GM23248 (cell line): ENCODE measurements at regions not wholly inside any gene's neighbourhood (a gene's known extent, or its start where the extent isn't known, plus 50 kb on each side); places are given as distances from the start of the nearest gene placed in this dataset.
"Not testable (repeated sequence)": the region's sequence is repeated elsewhere in the genome, so short reads cannot be mapped to it uniquely, and the experiment has no call there.

ENCODE experiments used
- EZH2 ChIP-seq: fragments of 200-600 bp; sonication (generic); IDR thresholded peaks from 2 replicates; pipeline ENCODE4 v1.6.1; 2018; ENCODE audit warnings: antibody characterized with exemption, mild to moderate bottlenecking; ENCODE audit not compliant: insufficient read depth, poor library complexity, severe bottlenecking
- EZH2phosphoT487 ChIP-seq: fragments of 200-600 bp; sonication (generic); IDR thresholded peaks from 2 replicates; pipeline ENCODE4 v1.6.1; 2018; ENCODE audit warnings: antibody characterized with exemption, moderate library complexity, mild to moderate bottlenecking, low read depth; ENCODE audit not compliant: insufficient read depth

DNA sequence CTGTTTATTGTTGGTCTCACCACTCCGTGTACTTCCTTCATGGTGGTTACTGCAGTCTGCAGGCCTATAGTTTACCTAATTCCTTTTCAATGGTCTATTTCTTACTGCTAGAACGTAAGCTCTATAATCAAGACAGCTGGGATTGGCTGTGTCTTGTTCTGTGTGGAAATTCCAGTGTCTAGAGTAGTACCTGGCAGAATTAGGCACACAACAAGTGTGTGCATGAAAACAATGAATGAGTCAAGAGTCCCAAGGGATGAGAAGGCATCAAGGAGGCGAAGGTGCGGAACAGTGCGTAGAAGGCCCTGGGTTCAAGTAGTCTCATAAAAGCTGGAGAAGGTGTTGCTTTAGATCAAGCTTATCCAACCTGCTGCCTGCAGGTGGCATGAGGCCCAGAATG is 70.8 kb upstream of the GBA3 start:
- not testable (repeated sequence) for TF ChIP-seq EZH2phosphoT487, EZH2
